SKM-1 treated with dmso at 0.1 percent for 144 hours (cell line): ENCODE measurements at regions not wholly inside any gene's neighbourhood (a gene's known extent, or its start where the extent isn't known, plus 50 kb on each side); places are given as distances from the start of the nearest gene placed in this dataset.
"Not testable (repeated sequence)": the region's sequence is repeated elsewhere in the genome, so short reads cannot be mapped to it uniquely, and the experiment has no call there.

ENCODE experiments used
- DNase-seq: peaks from one replicate; lab custom pipeline; 2025; ENCODE audit not compliant: unreplicated experiment; lab: John Stamatoyannopoulos, UW

DNA sequence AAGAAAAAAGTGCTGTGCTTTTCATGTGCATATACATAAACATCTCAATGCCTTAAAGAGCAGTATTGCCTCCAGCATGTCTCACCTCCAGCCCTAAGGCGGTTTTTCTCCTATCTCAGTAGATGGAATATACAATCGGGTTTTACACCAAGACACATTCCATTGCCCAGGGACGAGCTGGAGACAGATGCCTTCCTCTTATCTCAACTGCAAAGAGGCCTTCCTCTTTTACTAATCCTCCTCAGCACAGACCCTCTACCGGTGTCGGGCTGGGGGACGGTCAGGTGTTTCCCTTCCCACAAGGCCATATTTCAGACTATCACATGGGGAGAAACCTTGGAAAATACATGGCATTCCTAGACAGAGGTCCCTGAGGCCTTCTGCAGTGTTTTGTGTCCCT is 385.3 kb downstream of the AMY1C start:
- DNase-seq, result not testable (repeated sequence)

DNA sequence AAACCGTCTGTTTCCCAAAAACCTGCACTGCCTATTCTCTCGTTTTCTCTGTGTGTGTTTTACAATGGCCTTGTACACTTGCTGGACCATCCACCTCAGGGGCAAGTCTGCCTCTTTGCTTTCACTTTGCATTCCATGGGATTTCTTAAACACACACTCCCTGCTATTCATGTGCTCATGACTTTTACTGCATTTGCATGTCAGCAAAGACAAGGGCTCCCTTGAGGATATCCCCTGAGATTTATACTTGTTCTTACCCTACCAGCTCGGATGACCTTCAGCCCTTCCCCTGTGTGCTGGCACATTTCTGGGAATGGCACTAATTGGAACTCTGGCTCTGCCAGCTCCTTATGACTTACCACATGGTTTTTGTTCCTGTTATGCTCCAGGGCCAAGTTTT is 386.9 kb downstream of the AMY1C start:
- DNase-seq, result no peak

DNA sequence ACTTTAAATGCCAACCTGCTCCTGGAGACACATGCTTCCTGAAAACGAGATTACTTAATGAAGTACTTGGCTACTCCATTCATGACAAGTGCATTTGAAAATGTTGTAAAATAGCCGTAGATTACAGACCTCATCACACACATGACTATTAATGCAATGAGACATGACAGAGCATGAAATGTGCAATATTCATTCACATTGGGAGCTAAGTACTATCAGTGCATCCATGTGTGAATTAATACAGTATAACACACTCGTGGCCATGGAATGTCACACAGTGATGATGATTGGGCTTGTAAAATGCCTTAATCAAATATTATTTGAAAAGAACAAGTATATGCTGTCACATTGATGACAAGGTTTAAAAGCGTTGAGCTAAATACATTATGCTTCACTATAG is 407.0 kb downstream of the AMY1C start:
- no peak for DNase-seq

- DNase-seq, result no peak
These were observed 414.3 kb downstream of the AMY1C start for GRCh38 chr1:104163912-104164476.

GRCh38 chr1:104172243-104172681 is 422.6 kb downstream of the AMY1C start:
- DNase-seq, result no peak

DNA sequence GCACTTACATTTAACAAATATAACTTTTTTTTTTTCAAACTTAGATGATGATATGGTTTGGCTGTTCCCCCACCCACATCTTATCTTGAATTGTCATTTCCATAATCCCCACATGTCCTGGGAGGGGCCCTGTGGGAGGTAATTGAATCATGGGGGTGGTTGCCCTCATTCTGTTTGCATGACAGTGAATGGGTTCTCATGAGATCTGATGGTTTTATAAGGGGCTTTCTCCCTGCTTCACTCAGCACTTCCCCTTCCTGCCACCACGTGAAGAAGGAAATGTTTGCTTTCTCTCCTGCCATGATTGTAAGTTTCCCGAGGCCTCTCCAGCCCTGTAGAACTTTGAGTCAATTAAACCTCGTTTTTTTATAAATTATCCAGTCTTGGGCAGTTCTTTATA is 432.6 kb downstream of the AMY1C start:
- DNase-seq, result no peak

GRCh38 chr1:104189207-104189606 is 439.5 kb downstream of the AMY1C start:
- DNase-seq, result no peak

DNA sequence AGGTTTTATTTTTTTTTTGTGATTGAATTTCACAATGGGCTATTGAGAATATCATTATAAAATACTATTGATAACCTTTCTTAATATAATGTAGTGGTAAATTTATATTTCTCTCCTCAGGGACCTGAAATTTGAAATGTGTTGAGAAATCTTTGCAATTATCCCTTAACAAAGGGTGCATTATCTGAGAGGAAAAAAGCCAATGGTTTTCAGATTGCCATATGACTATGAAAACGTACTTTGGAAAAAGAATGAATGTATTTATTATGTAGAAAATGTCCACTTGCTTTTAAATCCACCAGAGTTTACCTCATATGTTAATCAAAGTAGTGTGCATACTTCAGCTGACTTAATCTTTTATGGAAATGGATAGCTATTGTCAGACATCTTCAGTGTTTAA is 441.1 kb downstream of the AMY1C start:
- DNase-seq, result no peak

GRCh38 chr1:104195395-104195794 is 445.7 kb downstream of the AMY1C start:
- no peak for DNase-seq

GRCh38 chr1:104196136-104196535 is 446.4 kb downstream of the AMY1C start:
- no peak for DNase-seq

- no peak for DNase-seq
These were observed 447.8 kb downstream of the AMY1C start for GRCh38 chr1:104197516-104197915.

DNA sequence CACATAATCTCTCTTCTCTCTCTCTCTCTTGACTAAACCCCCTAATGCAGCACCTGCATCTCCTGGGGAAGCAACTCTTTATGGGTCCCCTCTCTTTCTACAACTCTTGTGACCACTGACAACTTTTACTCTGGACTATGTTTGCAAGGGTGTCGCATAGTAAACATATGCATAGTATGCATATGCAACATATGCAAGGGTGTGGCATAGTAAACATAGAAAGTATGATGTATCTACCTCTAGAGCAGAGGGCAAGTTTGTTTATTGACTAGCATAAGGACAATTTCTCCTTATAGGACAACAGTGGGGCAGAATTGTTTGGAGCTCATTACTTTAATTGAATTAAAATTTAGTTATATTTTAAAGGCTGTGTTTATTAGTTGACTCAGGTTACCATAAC is 462.5 kb downstream of the AMY1C start:
- DNase-seq, result no peak

- not testable (repeated sequence) for DNase-seq
These were observed 467.8 kb downstream of the AMY1C start for GRCh38 chr1:104217395-104217986.

DNA sequence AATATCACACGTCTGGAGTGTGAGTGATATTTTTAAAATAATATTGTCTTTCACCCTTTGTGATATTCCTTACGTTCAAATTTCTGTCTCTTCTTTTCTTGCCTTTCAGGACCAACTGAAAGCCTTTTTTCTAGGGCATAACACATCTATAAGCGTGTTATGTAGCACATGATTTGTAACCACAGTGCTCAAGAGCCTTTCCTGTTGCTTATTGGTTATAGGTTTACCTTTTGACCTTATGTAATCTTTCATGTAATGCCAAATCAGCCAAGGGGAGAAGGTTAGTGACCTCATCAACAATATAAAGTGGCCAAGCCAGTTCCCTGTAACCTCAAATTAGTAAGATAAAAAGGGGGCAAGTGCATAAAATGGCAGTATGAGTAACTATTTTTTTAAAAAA is 480.2 kb downstream of the AMY1C start:
- DNase-seq, result no peak

GRCh38 chr1:104231676-104232075 is 482.0 kb downstream of the AMY1C start:
- no peak for DNase-seq

- no peak for DNase-seq
These were observed 485.4 kb downstream of the AMY1C start for GRCh38 chr1:104235141-104235540.

- DNase-seq, result no peak
These were observed 489.3 kb downstream of the AMY1C start for GRCh38 chr1:104238991-104239390.

DNA sequence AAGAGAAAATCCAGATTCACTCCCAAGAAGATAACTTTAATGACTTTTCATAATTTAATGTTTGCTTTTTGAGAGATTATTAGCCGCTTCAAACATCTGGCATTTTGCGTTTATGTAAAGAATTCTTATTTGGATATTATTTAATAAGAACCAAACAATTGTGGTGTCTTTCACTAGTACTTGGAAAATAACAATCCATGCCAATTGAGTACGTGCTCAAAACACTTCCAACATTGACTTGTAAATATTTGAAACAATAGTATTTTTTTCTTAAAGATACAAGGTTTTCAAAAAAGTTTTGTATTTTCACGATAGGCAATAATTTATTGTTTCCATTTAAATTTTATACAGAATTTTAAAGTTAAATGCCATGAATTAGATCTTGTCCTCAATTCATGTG is 498.7 kb downstream of the AMY1C start:
- no peak for DNase-seq

DNA sequence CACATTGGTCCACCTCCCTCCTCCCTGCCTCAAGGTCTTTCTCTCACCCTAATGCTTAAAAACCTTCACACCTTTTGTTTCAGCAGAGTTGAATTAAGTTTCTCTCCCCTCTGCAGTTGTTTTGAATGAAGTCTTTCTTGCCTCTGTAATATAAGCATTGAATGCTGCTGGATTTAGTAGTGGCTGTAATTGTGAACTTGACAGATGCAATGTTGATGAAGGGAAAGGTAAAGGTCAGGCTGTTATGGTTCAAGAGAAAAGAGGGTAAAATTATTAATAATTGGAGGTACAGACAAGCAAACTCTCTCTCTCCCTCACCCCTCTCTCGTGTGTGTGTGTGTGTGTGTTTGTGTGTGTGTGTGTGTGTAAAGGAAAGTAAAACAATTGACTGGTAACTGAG is 509.8 kb downstream of the AMY1C start:
- DNase-seq, result no peak

DNA sequence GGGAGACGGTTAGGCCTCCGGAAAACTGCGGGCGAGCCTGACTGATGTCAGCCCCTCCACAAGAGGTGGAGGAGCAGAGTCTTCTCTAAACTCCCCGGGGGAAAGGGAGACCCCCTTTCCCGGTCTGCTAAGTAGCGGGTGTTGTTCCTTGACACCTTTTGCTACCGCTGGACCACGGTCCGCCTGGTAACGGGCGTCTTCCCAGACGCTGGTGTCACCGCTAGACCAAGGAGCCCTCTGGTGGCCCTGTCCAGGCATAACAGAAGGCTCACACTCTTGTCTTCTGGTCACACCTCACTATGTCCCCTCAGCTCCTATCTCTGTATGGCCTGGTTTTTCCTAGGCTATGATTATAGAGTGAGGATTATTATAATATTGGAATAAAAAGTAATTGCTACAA is 513.4 kb downstream of the AMY1C start:
- not testable (repeated sequence) for DNase-seq

- no peak for DNase-seq
These were observed 514.8 kb downstream of the AMY1C start for GRCh38 chr1:104264521-104264920.

- no peak for DNase-seq
These were observed 515.5 kb downstream of the AMY1C start for GRCh38 chr1:104265163-104265562.

- no peak for DNase-seq
These were observed 516.9 kb downstream of the AMY1C start for GRCh38 chr1:104266612-104267011.
